GM19240 (cell line): ENCODE measurements at regions not wholly inside any gene's neighbourhood (a gene's known extent, or its start where the extent isn't known, plus 50 kb on each side); places are given as distances from the start of the nearest gene placed in this dataset.
"Not testable (repeated sequence)": the region's sequence is repeated elsewhere in the genome, so short reads cannot be mapped to it uniquely, and the experiment has no call there.

Experiments used
- DNase-seq: peaks from one replicate; pipeline ENCODE4 v3.0.0; 2011; ENCODE audit warnings: low spot score; ENCODE audit not compliant: insufficient read length

DNA sequence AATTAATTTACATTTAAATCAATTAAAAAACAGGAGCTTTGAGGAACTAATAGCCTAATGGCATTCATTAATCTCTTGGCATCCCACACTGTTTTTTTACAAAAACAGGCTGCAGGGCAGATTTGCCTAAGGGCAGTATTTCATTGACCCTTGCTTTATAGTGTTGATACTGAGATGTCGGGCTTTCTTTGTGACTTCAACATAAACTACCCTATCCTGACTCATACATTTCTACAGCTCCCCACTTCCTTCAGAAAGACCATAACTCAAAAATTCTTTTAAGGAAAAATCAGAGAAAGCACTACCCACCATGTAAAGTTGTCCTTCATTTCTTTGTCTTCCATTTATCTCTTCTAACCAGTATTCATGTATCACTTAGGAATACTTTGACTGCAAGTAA lies 92.2 kb upstream of the NT5E start:
- DNase-seq = no peak

DNA sequence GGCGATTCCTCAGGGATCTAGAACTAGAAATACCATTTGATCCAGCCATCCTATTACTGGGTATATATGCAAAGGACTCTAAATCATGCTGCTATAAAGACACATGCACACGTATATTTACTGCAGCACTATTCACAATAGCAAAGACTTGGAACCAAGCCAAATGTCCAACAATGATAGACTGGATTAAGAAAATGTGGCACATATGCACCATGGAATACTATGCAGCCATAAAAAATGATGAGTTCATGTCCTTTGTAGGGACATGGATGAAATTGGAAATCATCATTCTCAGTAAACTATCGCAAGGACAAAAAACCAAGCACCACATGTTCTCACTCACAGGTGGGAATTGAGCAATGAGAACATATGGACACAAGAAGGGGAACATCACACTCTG lies 93.1 kb upstream of the NT5E start:
- DNase-seq = not testable (repeated sequence)

DNA sequence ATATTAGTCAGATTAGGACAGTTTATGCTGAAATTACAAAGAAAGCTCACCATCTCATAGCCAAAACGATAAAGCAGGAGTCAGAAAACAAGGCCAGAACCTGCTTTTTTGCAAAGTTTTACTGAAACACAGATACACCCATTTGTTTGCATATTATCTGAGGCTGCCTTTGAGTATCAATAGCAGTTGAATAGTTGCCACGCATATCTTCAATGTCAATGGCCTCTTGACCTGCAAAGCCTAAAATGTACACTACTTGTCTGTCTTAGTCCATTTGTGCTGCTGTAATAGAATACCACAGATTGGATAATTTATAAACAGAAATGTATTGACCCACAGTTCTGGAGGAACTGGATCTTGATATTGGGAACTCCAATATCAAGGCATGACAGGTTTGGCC lies 94.1 kb upstream of the NT5E start:
- no peak for DNase-seq

DNA sequence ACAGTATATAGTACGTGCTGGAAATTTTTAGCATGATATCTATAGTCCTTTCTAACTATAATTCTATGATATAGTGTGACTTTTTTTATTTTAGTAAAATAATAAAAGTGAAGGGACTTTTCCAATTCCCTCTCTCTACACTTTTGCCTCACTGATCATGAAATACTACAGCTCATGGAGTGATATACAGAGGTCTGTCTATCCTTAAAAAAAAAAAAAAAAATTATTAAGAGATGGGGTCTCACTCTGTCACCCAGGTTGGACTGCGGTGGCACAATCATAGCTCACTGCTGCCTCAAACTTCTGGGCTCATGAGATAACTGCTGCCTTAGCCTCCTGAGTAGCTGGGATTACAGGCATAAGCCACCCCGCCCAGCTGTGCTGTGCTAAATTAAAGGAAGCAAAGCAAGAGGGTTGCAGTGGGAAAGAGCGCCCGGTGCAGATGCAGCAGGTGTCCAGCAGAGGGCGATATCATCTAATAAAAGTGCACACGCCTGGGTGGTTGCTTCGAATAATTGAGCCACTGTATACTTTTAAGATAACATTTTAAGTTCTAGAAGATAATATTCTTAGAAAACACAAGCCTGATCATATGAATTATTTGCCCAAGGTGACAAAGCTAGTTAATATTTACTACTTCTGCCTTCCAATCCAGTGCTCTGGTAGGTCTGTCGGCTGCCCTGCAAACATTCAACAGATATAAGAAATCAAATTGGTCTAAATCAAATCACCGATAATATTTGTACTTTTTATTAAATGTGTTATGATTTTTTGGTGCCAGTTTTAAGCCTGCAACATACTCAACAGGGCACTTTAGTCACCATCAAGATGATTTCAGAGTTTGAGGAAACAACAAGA lies 94.9 kb upstream of the NT5E start:
- DNase-seq = peak; percentile 33

DNA sequence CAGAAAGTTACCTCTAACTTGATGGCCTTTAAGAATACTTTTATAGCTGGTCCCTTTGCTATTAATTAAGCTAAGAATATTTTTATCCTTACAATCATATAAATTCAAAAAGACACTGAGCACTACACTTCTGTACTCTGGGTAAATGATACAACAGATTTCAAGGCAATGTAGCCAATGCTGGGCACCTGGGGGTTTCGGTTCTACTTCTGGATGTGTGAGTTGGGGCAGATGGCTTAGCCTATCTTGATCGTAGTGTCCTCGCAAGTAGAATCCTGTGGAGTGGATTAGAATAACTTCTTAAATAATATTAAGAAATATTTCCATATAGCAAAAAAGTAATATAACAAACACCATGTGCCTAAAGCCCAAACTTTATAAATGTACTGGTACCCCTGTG lies 96.9 kb upstream of the NT5E start:
- no peak for DNase-seq

DNA sequence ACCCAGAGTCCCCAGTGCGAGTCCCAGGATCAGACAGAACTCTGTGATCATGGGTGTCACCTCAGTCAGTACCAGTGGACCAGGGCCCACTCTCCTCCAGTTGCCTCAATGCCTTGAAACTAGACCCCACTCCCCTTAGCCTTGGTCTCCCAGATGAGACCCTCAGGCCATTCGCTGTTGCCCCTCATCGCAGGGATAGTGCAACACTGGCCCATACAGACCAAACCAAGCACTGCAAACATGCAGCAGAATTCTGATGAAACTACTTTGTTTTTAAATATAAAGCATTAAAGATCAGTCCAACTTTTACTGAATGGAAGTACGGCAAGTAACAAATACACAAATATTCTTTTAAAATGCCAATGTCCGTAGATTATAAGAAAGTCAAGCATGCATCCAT lies 101.2 kb upstream of the NT5E start:
- DNase-seq = no peak

DNA sequence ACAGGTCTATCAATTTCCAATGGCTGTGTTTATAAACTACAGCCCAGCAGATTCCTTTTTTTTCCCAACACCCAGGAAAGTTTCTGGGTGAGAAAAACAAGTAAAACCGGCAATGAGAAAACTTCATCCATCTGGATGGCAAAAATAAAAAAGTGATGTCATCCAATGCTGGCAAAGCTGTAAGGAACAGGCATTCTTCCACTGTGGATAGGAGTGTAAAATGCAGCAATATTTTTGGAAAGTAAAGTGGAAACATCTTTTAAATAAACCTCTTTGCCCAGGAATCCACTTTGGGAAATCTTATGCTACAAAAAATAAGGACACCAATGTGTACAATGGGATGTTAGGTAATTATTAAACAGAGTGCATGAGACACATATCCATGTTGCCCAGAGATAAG lies 102.1 kb upstream of the NT5E start:
- no peak for DNase-seq

DNA sequence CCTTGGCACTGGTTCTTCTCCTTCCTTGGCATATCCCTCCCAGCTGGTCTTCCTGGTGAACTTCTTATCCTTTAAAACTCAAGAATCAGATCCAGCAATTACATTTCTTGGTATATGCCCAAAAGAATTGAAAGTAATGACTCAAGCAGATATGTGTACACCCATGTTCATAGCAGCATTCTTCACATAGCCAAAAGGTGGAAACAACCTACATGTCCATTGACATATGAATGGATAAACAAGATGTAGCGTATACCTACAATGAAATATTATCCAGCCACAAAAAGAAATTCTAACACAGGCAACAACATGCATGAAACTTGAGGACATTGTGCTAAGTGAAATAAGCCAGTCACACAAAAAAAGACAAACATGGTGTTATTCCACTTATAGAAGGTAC lies 103.7 kb upstream of the NT5E start:
- DNase-seq = no peak

DNA sequence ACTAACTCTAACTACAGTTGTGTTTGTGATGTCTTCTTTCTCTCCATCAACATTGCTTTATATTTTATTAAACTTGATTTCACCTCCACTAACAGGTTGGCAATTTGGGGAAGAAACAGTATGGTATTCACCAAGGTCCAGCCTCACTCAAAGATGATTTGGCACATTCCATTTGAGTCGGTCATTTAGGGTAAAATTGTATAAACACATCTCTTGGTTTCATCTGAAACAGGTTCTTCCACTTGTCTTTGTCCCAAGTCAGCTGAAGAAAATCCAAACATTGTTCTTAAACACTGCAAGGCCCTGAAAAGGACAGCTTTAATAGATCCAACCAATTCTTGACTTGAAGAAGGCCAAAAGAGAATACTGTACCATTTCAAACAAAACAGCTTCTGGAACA lies 104.9 kb upstream of the NT5E start:
- DNase-seq = no peak

DNA sequence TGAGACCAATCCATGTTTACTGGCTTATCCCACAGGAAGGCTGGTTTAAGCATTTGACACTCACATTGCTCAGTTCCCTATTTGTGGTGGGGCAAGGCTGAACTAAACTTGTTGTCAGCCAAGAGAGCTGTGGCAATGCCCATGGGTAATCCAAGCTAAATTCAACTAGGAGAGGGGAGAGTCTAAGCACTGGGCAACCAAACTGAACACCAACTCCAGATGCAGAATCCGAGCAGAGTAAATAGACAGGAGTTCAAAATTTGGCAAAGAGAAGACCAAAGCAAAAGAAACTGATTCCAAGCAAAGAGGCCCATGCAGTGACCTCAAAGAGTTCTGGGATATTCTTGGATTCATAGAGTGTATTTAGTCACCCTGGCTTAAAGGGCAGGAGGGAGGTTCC lies 106.5 kb upstream of the NT5E start:
- no peak for DNase-seq

DNA sequence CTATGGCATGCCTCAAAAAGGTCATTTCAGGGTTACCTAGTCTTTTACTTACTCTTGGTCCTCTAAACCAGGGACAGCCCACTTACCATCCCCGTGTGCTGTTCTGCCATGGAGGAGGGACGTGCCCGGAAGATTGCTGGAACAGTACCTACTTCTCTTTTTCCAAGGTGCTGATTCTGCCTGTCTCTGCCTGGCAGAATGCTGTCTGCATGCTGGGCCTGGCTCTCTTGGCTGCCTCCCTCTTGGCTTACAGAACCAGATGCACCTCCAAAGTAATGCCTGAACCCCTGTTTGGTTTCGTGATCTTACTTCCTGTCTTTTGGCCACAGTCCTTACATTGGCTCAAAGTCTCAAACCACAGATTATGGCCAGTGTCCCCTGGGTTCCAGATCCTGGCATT lies 120.7 kb upstream of the NT5E start:
- DNase-seq = no peak

DNA sequence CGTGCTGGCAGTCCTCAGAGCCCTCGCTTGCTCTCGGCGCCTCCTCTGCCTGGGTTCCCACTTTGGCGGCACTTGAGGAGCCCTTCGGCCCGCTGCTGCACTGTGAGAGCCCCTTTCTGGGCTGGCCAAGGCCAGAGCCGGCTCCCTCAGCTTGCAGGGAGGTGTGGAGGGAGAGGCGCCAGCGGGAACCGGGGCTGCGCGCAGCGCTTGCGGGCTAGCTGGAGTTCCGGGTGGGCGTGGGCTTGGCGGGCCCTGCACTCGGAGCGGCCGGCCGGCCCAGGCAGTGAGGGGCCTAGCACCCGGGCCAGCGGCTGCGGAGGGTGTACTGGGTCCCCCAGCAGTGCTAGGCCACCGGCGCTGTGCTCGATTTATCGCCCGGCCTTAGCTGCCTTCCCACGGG lies 124.1 kb upstream of the NT5E start:
- DNase-seq = not testable (repeated sequence)

DNA sequence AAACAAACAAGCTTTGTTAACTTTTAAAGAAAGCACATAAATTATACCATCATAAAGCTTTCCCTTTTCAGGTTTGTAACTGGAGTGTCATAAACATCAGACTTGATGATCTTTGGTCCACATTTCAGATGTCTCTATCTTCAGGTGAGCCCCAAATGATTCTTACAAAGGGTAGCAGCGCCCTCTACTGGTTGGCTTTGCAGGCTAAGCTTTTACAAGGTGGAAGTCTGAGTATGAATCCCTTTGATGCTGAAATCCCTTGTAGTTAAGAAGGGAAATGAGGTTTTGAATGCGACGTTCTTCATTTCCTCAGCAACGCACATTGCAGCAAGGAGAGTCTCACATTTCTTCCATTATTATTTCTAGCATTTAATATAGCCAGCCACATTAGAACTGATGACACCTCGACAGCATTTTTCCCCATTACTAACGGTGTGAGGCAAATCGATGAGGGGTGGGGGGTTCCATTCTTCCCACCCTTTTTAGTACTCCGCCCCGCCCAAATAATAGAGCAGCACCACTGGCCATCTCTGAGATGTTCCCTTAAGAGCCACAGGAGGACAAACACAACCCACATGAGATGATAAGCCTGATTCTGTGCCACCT lies 126.3 kb upstream of the NT5E start:
- peak; percentile 15 for DNase-seq

DNA sequence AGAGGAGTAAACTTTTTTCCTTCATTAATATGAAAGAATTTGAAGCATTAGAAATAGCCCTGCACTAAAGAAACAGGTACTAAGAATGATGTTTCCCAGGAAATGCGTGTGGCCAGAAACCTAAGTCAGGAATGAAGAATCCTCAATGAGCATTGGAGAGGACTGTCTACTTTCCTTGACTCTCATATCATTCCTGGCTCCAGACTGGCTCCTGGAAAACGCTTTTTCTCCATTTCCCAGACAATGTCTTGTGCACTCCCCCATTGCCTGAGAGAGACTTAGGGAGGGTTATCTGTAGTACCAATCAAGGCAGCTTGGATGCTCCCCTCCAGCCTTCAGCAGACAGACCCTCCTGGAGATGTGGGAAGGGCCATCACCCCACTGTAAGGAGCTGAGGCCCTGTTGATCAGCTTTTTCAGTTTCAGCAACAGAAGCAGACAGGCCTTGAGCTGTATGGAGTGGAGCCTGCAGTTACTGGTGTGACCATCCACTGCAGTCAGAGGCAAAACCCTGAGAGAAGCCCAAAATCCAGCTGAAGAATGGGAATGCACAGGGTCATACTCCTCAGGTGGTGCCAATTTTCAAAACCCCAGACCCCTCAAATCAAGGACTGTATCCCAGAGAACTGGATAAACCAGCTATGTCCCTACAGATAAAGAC lies 127.3 kb upstream of the NT5E start:
- DNase-seq = no peak

DNA sequence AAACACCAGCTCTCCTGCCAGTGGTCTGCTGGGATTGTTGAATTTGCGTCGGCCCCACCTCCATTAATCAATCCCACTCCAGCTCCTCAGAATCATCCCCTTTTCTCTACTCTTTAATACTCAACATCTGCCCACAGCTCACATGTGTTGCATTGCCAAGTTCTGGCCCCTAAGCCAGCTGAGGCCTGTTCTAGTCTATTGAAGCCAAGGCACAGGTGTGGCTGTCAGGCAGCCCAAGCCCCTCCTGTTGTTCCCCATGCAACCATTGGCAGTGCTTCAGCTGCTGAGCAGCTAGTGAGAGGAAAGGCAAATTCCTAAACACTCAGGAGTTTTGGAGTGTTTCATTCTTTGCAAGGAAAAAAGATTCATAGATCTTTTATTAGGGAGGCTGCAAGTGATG lies 128.0 kb upstream of the NT5E start:
- DNase-seq = no peak

DNA sequence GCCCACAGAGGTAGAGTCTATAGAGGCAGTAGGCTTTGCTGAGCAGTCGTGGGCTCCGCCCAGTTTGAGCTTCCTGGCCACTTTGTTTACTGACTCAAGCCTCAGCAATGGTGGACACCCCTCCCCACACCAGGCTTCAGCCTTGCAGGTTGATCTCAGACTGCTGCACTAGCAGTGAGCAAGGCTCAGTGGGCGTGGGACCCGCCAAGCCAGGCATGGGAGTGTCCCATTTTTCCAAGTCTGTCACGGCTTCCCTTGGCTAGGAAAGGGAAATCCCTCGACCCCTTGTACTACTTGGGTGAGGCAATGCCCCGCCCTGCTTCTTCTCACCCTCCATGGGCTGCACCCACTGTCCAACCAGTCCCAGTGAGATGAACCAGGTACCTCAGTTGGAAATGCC lies 135.3 kb upstream of the NT5E start:
- DNase-seq = no peak

DNA sequence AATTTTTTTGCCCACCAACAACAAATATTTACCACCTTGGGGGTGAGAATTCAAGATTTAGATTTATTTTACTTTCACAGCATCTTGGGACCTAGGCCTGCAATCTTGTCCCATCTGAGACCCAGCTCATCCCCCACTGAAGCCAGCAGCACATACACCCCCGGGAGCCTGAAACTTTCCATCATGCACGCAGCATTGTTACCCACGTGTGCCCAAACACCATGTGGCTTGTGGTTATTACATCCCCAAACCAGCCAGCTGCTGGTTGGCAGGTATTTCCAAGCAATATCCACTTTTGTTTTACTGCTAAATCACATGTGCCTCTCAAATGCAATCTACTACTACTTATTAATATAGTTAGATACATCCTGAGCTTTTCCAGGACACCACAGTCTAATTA lies 149.3 kb upstream of the NT5E start:
- no peak for DNase-seq

DNA sequence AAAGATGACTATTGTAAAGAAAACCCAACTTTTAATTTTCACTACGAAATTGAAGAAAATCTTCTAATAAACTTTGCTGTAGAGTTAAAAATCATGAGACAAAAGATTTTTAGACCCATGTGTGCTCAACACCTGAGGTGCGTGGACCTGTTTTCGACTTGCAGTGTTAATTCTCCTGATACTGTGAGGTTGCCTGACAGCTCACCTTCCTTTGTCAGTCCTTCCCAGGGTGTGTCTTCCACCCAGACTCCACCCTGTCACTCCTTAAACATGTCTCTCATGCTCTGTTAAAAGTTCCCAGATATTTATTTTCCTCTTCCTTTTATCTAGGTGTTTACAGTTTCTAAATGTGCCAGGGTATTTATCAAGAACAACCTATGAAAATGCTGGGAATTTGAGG lies 151.3 kb upstream of the NT5E start:
- DNase-seq = no peak

DNA sequence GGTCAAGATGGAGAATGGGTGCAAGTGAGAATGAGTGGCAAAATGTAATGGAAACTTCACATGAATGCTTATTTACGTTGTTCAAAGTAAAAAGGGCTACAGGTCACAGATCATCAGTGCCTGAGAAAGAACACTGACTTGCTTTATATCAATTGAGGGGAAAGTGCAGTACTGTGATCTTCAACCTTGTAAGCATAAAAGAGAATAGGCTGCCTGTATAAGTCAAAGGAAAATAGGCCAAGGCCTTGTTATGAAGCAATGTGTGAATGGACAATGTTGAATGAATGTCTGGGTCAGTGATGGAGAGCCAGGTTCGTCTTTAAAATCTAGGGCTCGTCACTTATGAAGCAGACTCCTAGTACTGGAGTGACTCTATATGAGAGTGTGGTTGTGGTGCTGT lies 158.6 kb upstream of the NT5E start:
- DNase-seq = no peak

DNA sequence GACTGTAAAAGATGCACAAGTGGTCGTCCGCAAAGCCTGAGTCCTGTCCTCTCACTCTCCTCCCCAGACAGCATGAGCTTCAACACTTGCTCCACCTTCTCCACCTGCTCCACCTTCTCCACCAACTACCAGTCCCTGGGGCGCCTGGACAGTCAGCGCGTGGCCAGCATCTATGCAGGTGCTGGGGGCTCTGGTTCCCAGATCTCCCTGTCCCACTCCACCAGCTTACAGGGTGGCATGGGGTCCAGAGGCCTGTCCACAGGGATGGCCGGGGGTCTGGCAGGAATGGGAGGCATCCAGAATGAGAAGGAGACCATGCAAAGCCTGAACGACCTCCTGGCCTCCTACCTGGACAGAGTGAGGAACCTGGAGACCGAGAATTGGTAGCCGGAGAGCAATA lies 162.2 kb upstream of the NT5E start:
- DNase-seq = no peak

DNA sequence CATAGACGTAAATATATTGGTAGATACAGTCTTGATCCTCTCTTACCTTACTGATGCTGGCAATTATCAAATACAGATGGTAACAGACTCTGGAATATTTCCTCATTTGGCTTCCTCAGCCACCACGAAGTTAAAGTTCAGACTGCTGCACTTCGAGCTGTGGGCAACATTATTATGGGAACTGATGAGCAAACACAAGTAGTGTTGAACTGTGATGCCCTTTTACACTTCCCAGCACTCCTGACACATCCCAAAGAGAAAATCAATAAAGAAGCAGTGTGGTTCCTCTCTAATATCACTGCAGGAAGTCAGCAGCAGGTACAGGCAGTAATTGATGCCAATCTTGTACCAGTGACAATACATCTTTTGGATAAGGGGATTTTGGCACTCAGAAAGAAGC lies 162.7 kb upstream of the NT5E start:
- DNase-seq = no peak

DNA sequence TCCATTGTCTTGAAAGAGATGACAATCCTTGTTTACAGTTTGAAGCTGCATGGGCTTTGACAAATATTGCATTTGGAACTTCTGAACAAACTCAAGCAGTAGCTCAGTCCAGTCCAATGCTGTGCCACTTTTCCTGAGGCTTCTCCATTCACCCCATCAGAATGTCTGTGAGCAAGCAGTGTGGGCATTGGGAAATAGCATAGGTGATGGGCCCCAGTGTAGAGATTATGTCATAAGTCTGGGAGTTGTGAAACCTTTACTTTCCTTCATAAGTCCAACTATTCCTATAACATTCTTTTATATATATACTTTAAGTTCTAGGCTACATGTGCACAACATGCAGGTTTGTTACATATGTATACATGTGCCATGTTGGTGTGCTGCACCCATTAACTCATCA lies 163.4 kb upstream of the NT5E start:
- not testable (repeated sequence) for DNase-seq

DNA sequence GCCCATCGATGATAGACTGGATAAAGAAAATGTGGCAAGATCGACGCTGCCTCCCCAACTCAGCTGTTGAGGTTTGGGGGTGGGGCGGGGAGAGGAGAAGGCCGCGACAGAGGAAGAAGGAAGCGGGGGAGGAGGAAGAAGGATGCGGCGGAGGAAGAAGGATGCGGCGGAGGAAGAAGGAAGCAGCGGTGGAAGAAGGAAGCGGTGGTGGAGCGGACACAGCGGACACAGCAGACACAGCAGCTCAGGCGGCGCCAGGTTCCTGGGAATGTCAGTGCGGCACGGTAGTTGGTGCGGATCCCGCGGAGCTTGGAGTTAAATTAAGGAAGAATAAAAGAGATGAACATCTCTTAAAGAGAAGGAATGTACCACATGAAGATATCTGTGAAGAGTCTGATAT lies 163.9 kb upstream of the NT5E start:
- no peak for DNase-seq
